ENCODE measurements at regions not wholly inside any gene's neighbourhood (a gene's known extent, or its start where the extent isn't known, plus 50 kb on each side); places are given as distances from the start of the nearest gene placed in this dataset.

DNA sequence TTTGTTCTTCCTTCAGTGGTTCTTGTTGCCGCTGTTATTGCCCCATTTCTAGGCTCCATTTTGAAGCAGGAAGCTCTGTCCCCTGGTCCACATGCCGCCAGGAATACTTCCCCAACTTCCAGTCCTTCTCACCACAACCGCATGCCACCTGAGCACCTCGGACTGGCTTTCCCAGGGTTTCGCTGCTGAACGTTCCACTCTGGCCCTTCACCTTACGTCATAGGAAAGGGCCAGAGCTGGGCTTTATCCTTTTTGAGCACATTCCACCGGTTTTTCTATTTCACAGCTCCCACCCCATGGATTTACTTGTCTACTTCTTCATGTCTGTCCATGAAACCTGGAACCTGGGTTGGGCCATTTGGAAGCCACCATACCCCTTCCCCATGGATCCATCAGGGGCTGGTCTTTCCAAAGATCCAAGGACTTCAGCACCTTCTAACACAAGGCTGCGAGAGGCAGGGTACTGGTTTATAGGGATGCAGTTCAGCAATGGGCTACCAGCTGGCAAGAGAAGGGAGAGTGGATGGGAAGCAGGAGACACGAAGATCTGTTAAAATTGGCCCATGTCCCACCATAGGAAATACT lies 557.4 kb downstream of the BNC2 start:
- H3K4me1 ChIP-seq (ENCODE audit: low read depth, poor library complexity, severe bottlenecking) = no peaks in the 10 kb centered on the region
- no peak overlapping the region for H3K4me2 ChIP-seq
- H3K4me3 ChIP-seq (IDR thresholded peaks at IDR 0.05; ENCODE audit: insufficient read depth, low read depth, low read length) = no peak overlapping the region
- H3K27me3 ChIP-seq (ENCODE audit: insufficient read depth, low read depth) = no peaks in the 10 kb centered on the region
- H3K9ac ChIP-seq = no peak overlapping the region
- H2AFZ ChIP-seq (ENCODE audit: low read depth) = no peak overlapping the region
- TF ChIP-seq, protein P1, sequence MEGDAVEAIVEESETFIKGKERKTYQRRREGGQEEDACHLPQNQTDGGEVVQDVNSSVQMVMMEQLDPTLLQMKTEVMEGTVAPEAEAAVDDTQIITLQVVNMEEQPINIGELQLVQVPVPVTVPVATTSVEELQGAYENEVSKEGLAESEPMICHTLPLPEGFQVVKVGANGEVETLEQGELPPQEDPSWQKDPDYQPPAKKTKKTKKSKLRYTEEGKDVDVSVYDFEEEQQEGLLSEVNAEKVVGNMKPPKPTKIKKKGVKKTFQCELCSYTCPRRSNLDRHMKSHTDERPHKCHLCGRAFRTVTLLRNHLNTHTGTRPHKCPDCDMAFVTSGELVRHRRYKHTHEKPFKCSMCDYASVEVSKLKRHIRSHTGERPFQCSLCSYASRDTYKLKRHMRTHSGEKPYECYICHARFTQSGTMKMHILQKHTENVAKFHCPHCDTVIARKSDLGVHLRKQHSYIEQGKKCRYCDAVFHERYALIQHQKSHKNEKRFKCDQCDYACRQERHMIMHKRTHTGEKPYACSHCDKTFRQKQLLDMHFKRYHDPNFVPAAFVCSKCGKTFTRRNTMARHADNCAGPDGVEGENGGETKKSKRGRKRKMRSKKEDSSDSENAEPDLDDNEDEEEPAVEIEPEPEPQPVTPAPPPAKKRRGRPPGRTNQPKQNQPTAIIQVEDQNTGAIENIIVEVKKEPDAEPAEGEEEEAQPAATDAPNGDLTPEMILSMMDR (conservative IDR thresholded peaks at IDR 0.05; ENCODE audit: low read depth, low read length) = no peak
- no peak overlapping the region for H3K27ac ChIP-seq
- H3K79me2 ChIP-seq (ENCODE audit: insufficient read depth, low read depth) = no peaks in the 10 kb centered on the region
- no peaks in the 10 kb centered on the region for H4K20me1 ChIP-seq (ENCODE audit: insufficient read depth)
- H3K36me3 ChIP-seq (ENCODE audit: insufficient read depth) = no peaks in the 10 kb centered on the region

- H4K20me1 ChIP-seq (ENCODE audit: insufficient read depth) = no peaks in the 10 kb centered on the region
- no peaks in the 10 kb centered on the region for H3K27me3 ChIP-seq (ENCODE audit: insufficient read depth, low read depth)
- no peak overlapping the region for H3K4me3 ChIP-seq (IDR thresholded peaks at IDR 0.05; ENCODE audit: insufficient read depth, low read depth, low read length)
- H3K9ac ChIP-seq = no peak overlapping the region
- no peaks in the 10 kb centered on the region for H3K79me2 ChIP-seq (ENCODE audit: insufficient read depth, low read depth)
- H3K27ac ChIP-seq = no peak overlapping the region
- TF ChIP-seq, protein P1 (conservative IDR thresholded peaks at IDR 0.05; ENCODE audit: low read depth, low read length) = no peak
- H2AFZ ChIP-seq (ENCODE audit: low read depth) = no peak overlapping the region
- no peak overlapping the region for H3K4me2 ChIP-seq
- H3K4me1 ChIP-seq (ENCODE audit: low read depth, poor library complexity, severe bottlenecking) = no peaks in the 10 kb centered on the region
- no peaks in the 10 kb centered on the region for H3K36me3 ChIP-seq (ENCODE audit: insufficient read depth)
These were observed 556.0 kb downstream of the BNC2 start for GRCh38 chr9:16314476-16314875.

DNA sequence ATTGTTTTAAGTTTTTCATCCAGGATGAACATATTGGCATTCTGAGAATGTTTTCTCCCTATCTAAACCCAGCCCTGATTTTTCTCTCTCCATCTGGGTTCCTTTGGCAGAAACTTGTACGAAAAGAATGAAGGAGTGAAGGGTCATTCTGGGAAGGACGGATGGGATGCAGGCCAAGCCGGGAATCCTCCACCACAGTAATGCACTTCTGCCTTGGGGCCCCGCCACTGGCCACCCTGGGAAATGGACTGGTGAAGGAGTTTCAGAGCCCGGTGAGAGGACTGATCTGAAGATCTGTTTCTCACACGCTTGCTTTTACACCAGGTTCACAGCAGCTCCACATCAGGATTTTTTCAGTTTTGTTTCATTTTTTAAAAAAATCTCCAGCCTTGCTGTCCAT lies 554.8 kb downstream of the BNC2 start:
- Histone ChIP-seq H3K27me3 (ENCODE audit: insufficient read depth, low read depth) (no peaks in the 10 kb centered on the region), H2AFZ (ENCODE audit: low read depth) (no peak overlapping the region), H3K4me3 (IDR thresholded peaks at IDR 0.05; ENCODE audit: insufficient read depth, low read depth, low read length) (no peak overlapping the region)

GRCh38 chr9:16316456-16316855 lies 554.0 kb downstream of the BNC2 start:
- H3K36me3 ChIP-seq (ENCODE audit: insufficient read depth) = no peaks in the 10 kb centered on the region
- TF ChIP-seq, protein P1 (conservative IDR thresholded peaks at IDR 0.05; ENCODE audit: low read depth, low read length) = no peak
- H3K27me3 ChIP-seq (ENCODE audit: insufficient read depth, low read depth) = no peaks in the 10 kb centered on the region
- H3K79me2 ChIP-seq (ENCODE audit: insufficient read depth, low read depth) = no peaks in the 10 kb centered on the region
- no peak overlapping the region for H3K4me2 ChIP-seq
- no peak overlapping the region for H2AFZ ChIP-seq (ENCODE audit: low read depth)
- no peaks in the 10 kb centered on the region for H3K4me1 ChIP-seq (ENCODE audit: low read depth, poor library complexity, severe bottlenecking)
- H3K27ac ChIP-seq = no peak overlapping the region
- no peak overlapping the region for H3K4me3 ChIP-seq (IDR thresholded peaks at IDR 0.05; ENCODE audit: insufficient read depth, low read depth, low read length)
- no peak overlapping the region for H3K9ac ChIP-seq
- no peaks in the 10 kb centered on the region for H4K20me1 ChIP-seq (ENCODE audit: insufficient read depth)

More for the DNA sequence above, 554.8 kb downstream of the BNC2 start:
- TF ChIP-seq, protein P1 (conservative IDR thresholded peaks at IDR 0.05; ENCODE audit: low read depth, low read length) = no peak
- Histone ChIP-seq H3K36me3 (ENCODE audit: insufficient read depth) (no peaks in the 10 kb centered on the region), H3K79me2 (ENCODE audit: insufficient read depth, low read depth) (no peaks in the 10 kb centered on the region), H4K20me1 (ENCODE audit: insufficient read depth) (no peaks in the 10 kb centered on the region), H3K9ac (no peak overlapping the region), H3K27ac (no peak overlapping the region), H3K4me2 (no peak overlapping the region), H3K4me1 (ENCODE audit: low read depth, poor library complexity, severe bottlenecking) (no peaks in the 10 kb centered on the region)

Measured in KMS-11 (cell line).